ENCODE measurements at regions not wholly inside any gene's neighbourhood (a gene's known extent, or its start where the extent isn't known, plus 50 kb on each side); places are given as distances from the start of the nearest gene placed in this dataset.

- Histone ChIP-seq H4K20me1 (ENCODE audit: low read depth) (no peaks in the 10 kb centered on the region), H2AFZ (replicated peaks) (no peak overlapping the region), H3K9me3 (ENCODE audit: low read depth) (no peaks in the 10 kb centered on the region), H3K79me2 (ENCODE audit: low read depth) (no peaks in the 10 kb centered on the region), H3K4me1 (peaks cover 9% of the 10 kb centered on the region), H3K4me2 (no peak overlapping the region), H3K27me3 (no peaks in the 10 kb centered on the region), H3K4me3 (no peak overlapping the region), H3K36me3 (no peaks in the 10 kb centered on the region), H3K27ac (no peak overlapping the region), H3K9ac (no peak overlapping the region), H3F3A (ENCODE audit: low read depth) (peaks cover 10% of the 10 kb centered on the region)
- no peak for TF ChIP-seq CTCF (IDR thresholded peaks at IDR 0.05)
- TF ChIP-seq EZH2 (IDR thresholded peaks at IDR 0.05), result no peak
- no peak for TF ChIP-seq EZH2phosphoT487 (IDR thresholded peaks at IDR 0.05)
- Mint-ChIP-seq H3K9me3 (no peaks in the 10 kb centered on the region), H3K4me1 (peaks cover 7% of the 10 kb centered on the region), H3K27me3 (ENCODE audit: insufficient read depth, low read depth) (peaks cover 2% of the 10 kb centered on the region), H3K36me3 (no peaks in the 10 kb centered on the region), H3K27ac (no peak overlapping the region), H3K4me3 (no peak overlapping the region)
- DNase-seq (ENCODE audit: low spot score), result no peak
Measured at GRCh38 chr5:126363658-126364057, 59.6 kb upstream of the GRAMD2B start.

- DNase-seq (ENCODE audit: low spot score), result no peak
- H3K36me3 Mint-ChIP-seq, result no peaks in the 10 kb centered on the region
- TF ChIP-seq CTCF (IDR thresholded peaks at IDR 0.05) (no peak), EZH2 (IDR thresholded peaks at IDR 0.05) (no peak)
- Histone ChIP-seq H4K20me1 (ENCODE audit: low read depth) (no peaks in the 10 kb centered on the region), H3K4me2 (no peak overlapping the region), H3K27me3 (no peaks in the 10 kb centered on the region), H2AFZ (replicated peaks) (no peak overlapping the region), H3K9ac (no peak overlapping the region), H3K4me3 (no peak overlapping the region), H3K36me3 (no peaks in the 10 kb centered on the region), H3F3A (ENCODE audit: low read depth) (peaks cover 12% of the 10 kb centered on the region), H3K79me2 (ENCODE audit: low read depth) (no peaks in the 10 kb centered on the region), H3K27ac (no peak overlapping the region), H3K4me1 (peaks cover 14% of the 10 kb centered on the region), H3K9me3 (ENCODE audit: low read depth) (no peaks in the 10 kb centered on the region)
- no peak overlapping the region for H3K4me3 Mint-ChIP-seq
- peaks cover 2% of the 10 kb centered on the region for H3K27me3 Mint-ChIP-seq (ENCODE audit: insufficient read depth, low read depth)
- H3K27ac Mint-ChIP-seq, result no peak overlapping the region
- H3K9me3 Mint-ChIP-seq, result no peaks in the 10 kb centered on the region
- peaks cover 11% of the 10 kb centered on the region for H3K4me1 Mint-ChIP-seq
Measured at GRCh38 chr5:126364206-126364902, 58.9 kb upstream of the GRAMD2B start.

GRCh38 chr5:126365446-126366198 lies 57.6 kb upstream of the GRAMD2B start:
- Mint-ChIP-seq H3K36me3 (no peaks in the 10 kb centered on the region), H3K4me1 (peaks cover 24% of the 10 kb centered on the region), H3K27ac (no peak overlapping the region), H3K9me3 (no peaks in the 10 kb centered on the region), H3K27me3 (ENCODE audit: insufficient read depth, low read depth) (peaks cover 2% of the 10 kb centered on the region), H3K4me3 (no peak overlapping the region)
- Histone ChIP-seq H4K20me1 (ENCODE audit: low read depth) (no peaks in the 10 kb centered on the region), H3K9me3 (ENCODE audit: low read depth) (no peaks in the 10 kb centered on the region), H3K79me2 (ENCODE audit: low read depth) (no peaks in the 10 kb centered on the region), H3K9ac (no peak overlapping the region), H3F3A (ENCODE audit: low read depth) (peaks cover 21% of the 10 kb centered on the region), H3K36me3 (no peaks in the 10 kb centered on the region), H2AFZ (replicated peaks) (no peak overlapping the region), H3K4me1 (peaks cover 25% of the 10 kb centered on the region), H3K4me3 (no peak overlapping the region), H3K27me3 (no peaks in the 10 kb centered on the region), H3K4me2 (no peak overlapping the region), H3K27ac (no peak overlapping the region)
- TF ChIP-seq EZH2phosphoT487 (IDR thresholded peaks at IDR 0.05), result no peak
- no peak for TF ChIP-seq EZH2 (IDR thresholded peaks at IDR 0.05)
- TF ChIP-seq CTCF (IDR thresholded peaks at IDR 0.05), result no peak
- no peak for DNase-seq (ENCODE audit: low spot score)
